ENCODE measurements at regions not wholly inside any gene's neighbourhood (a gene's known extent, or its start where the extent isn't known, plus 50 kb on each side); places are given as distances from the start of the nearest gene placed in this dataset.
"Not testable (repeated sequence)": the region's sequence is repeated elsewhere in the genome, so short reads cannot be mapped to it uniquely, and the experiment has no call there.

DNA sequence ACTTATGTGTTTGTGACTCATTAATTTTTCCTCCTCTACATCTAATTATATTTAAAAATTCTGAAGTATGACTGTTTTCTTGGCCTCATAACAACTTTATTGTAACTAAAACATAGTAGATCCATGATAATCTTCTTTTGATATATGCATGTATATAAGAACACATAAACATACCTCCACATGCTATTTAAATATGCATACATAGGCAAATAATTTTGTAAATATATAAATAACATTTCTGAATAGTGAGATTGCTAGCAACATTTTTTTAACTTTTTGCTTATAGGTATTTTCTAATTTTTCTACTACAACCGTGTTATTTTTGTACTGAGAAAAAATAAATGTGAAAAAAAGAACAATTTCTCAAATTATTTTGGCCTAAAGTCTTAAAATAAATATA lies 627.6 kb downstream of the HTR1B start:
- DNase-seq (ENCODE audit: low read depth): no peak
- TF ChIP-seq, protein P1, sequence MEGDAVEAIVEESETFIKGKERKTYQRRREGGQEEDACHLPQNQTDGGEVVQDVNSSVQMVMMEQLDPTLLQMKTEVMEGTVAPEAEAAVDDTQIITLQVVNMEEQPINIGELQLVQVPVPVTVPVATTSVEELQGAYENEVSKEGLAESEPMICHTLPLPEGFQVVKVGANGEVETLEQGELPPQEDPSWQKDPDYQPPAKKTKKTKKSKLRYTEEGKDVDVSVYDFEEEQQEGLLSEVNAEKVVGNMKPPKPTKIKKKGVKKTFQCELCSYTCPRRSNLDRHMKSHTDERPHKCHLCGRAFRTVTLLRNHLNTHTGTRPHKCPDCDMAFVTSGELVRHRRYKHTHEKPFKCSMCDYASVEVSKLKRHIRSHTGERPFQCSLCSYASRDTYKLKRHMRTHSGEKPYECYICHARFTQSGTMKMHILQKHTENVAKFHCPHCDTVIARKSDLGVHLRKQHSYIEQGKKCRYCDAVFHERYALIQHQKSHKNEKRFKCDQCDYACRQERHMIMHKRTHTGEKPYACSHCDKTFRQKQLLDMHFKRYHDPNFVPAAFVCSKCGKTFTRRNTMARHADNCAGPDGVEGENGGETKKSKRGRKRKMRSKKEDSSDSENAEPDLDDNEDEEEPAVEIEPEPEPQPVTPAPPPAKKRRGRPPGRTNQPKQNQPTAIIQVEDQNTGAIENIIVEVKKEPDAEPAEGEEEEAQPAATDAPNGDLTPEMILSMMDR (IDR thresholded peaks at IDR 0.05; ENCODE audit: low read depth, low read length, missing control alignments): no peak

DNA sequence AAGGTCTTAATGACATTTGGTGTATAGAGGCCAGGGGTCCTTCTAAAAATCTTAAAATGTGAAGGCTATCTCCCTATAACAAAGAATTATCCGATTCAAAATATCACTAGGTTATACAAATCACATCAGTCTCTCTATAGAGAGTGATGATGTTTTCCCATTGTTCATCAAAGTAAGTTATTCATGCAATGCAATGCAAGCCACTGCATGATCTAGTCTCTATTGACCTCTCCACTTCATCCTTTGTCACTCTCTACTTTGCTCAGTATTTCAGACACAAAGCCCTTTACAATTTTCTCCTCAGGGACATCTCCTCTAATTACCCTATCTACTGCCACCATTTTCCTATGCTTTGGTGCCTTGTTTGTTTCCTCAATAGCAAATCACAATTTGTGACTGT lies 628.0 kb downstream of the HTR1B start:
- no peak for DNase-seq (ENCODE audit: low read depth)
- H3K4me3 ChIP-seq (ENCODE audit: low read depth, low read length): no peak overlapping the region
- TF ChIP-seq, protein P1 (IDR thresholded peaks at IDR 0.05; ENCODE audit: low read depth, low read length, missing control alignments): no peak

More for the DNA sequence above, 627.6 kb downstream of the HTR1B start:
- no peak overlapping the region for H3K4me3 ChIP-seq (ENCODE audit: low read depth, low read length)

- DNase-seq (ENCODE audit: low read depth): no peak
- TF ChIP-seq, protein P1 (IDR thresholded peaks at IDR 0.05; ENCODE audit: low read depth, low read length, missing control alignments): no peak
- H3K4me3 ChIP-seq (ENCODE audit: low read depth, low read length): no peak overlapping the region
Measured at GRCh38 chr6:76834399-76834798, 628.9 kb downstream of the HTR1B start.

GRCh38 chr6:76831299-76831698 lies 632.0 kb downstream of the HTR1B start:
- H3K4me3 ChIP-seq (ENCODE audit: low read depth, low read length): no peak overlapping the region
- DNase-seq (ENCODE audit: low read depth): no peak
- TF ChIP-seq, protein P1 (IDR thresholded peaks at IDR 0.05; ENCODE audit: low read depth, low read length, missing control alignments): no peak

DNA sequence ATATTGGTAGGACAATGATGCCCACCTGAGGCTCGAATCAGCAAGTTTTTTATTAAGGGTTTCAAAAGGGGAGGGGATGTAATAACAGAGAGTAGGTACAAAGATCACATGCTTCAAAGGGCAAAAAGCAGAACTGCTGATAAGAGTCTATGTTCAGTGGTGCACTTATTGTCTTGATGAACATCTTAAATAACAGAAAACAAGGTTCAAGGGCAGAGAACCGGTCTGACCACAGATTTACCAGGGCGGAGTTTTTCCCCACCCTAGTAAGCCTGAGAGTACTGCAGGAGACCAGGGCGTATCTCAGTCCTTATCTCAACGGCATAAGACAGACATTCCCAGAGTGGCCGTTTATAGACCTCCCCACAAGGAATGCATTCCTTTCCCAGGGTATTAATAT lies 639.7 kb downstream of the HTR1B start:
- not testable (repeated sequence) for H3K4me3 ChIP-seq (ENCODE audit: low read depth, low read length); DNase-seq (ENCODE audit: low read depth)

DNA sequence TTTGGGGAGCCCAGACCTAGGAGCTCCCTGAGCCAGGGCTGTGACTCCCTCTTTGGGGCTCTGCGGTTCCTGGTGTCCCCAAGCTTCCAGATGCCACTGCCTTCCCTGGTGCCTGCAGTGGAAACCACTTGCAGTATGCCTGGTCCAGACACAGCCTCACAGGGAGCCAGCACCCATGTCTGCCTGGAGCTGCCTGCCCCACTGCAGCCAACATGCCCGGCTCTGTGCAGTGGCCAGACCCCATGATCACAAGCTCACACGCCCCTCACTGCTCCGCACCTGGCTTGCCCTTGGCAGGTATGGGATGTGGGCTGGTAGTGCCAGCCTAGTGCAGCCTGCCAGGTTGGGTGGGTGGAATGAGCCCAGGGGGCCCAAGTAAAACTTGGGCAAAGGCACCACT lies 644.8 kb downstream of the HTR1B start:
- TF ChIP-seq, protein P1 (IDR thresholded peaks at IDR 0.05; ENCODE audit: low read depth, low read length, missing control alignments): no peak
- no peak overlapping the region for H3K4me3 ChIP-seq (ENCODE audit: low read depth, low read length)
- DNase-seq (ENCODE audit: low read depth): no peak

DNA sequence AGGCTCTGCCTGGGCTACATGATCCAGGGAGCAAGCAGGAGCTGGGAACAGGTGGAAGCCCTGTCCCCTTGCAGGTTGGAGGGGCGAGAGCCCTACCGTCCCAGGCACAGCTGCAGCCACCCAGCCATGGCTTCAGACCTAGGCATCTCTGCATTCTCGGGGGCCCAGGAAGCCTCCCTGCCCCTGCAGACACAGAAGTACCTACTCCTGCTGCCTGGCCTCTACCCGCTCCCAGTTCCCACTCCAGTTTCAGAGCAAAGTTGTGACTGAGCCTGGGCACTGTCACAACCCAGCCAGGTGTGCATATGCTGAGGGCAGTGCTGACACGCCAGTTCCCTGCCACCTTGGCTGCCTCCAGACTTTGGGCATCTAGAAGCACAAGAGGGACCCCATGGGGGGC lies 645.9 kb downstream of the HTR1B start:
- TF ChIP-seq, protein P1 (IDR thresholded peaks at IDR 0.05; ENCODE audit: low read depth, low read length, missing control alignments): no peak
- DNase-seq (ENCODE audit: low read depth): no peak
- H3K4me3 ChIP-seq (ENCODE audit: low read depth, low read length): no peak overlapping the region
